K562 (cell line): ENCODE measurements at regions not wholly inside any gene's neighbourhood (a gene's known extent, or its start where the extent isn't known, plus 50 kb on each side); places are given as distances from the start of the nearest gene placed in this dataset.

Experiments used
- ATAC-seq: fragments of 200-7000 bp; cut with Tn5 transposase; 3 replicates; pipeline ENCODE4 v1.9.1; 2020; ENCODE audit warnings: moderate library complexity
- BruUV-seq: library from RNA; stranded (reverse); fragments of 400-500 nt; replicated peaks from 2 replicates; lab custom pipeline; 2021; lab: Mats Ljungman, UMichigan
- CTCF ChIA-PET: fragments of 300-600 bp; formaldehyde crosslinking; extraction: SDS; loops from one replicate; lab custom pipeline; 2021; ENCODE audit warnings: low intra/inter-chr PET ratio; lab: Yijun Ruan, JAX
- POLR2A ChIA-PET: fragments of 300-600, 350-650 bp; sonication (Branson Sonifier 250); formaldehyde crosslinking; extraction: SDS; loops from one replicate; lab custom pipeline; 2021; ENCODE audit warnings: antibody characterized with exemption, inconsistent platforms; lab: Yijun Ruan, JAX
- DNase-seq, 4 experiments: peaks; one replicate each; pipeline versions ENCODE4 v3.0.0 to v3.0.0-alpha.2; 2011 to 2018; ENCODE audit warnings: low spot score in 3 of 4, mixed read lengths in 3 of 4; ENCODE audit errors: extremely low read depth in 1 of 4
- FAIRE-seq: peaks from 2 replicates; lab custom pipeline; 2011; peaks lifted over from hg19 to GRCh38; lab: Jason Lieb, UNC
- H2AFZ ChIP-seq: 2 replicates; pipeline ENCODE4 v1.6.0; 2011; ENCODE audit warnings: low read depth, low read length, control low read depth, inconsistent platforms
- H3K27ac ChIP-seq: fragments of 200-600 bp; 3 replicates; pipeline ENCODE4 v1.8.0; 2011; ENCODE audit warnings: low read depth, mild to moderate bottlenecking, control low read depth, inconsistent platforms, low read length, moderate library complexity, mixed read lengths; ENCODE audit errors: extremely low read depth
- H3K27me3 ChIP-seq, 2 experiments: fragments of 300-600 bp in 1 of 2; 2 replicates in 1 of 2; 3 replicates in 1 of 2; pipeline versions ENCODE4 v1.6.0 to v1.8.0; 2011; ENCODE audit warnings: inconsistent platforms in 2 of 2, low read length in 2 of 2, mild to moderate bottlenecking in 1 of 2, mixed read lengths in 1 of 2, moderate library complexity in 1 of 2; ENCODE audit not compliant: control insufficient read depth in 2 of 2, insufficient read depth in 2 of 2
- H3K36me3 ChIP-seq: fragments of 300-600 bp; 3 replicates; pipeline ENCODE4 v1.8.0; 2011; ENCODE audit warnings: mild to moderate bottlenecking, low read length, inconsistent platforms; ENCODE audit not compliant: control insufficient read depth, insufficient read depth
- H3K4me1 ChIP-seq, 2 experiments: fragments of 200-600 bp in 1 of 2; replicated peaks in 1 of 2; 2 replicates in 1 of 2; 3 replicates in 1 of 2; pipeline versions ENCODE4 v1.5.1 to v1.8.0; 2011; ENCODE audit warnings: inconsistent platforms in 2 of 2, low read length in 2 of 2, mild to moderate bottlenecking in 1 of 2, mixed read lengths in 1 of 2, moderate library complexity in 1 of 2; ENCODE audit not compliant: control insufficient read depth in 2 of 2, insufficient read depth in 2 of 2
- H3K4me2 ChIP-seq: 2 replicates; pipeline ENCODE4 v1.6.1; 2011; ENCODE audit warnings: low read length, control low read depth, inconsistent platforms, mixed read lengths; ENCODE audit not compliant: insufficient read depth
- H3K4me3 ChIP-seq: fragments of 200-600 bp; sonication (generic), shearing (Covaris generic); 2 replicates; pipeline ENCODE4 v1.5.1; 2016; ENCODE audit warnings: control low read depth, inconsistent platforms
- H3K79me2 ChIP-seq: fragments of 200-600 bp; 3 replicates; pipeline ENCODE4 v1.8.0; 2011; ENCODE audit warnings: low read length, inconsistent platforms; ENCODE audit not compliant: control insufficient read depth, insufficient read depth
- H3K9ac ChIP-seq, 2 experiments: 2 replicates each; pipeline versions ENCODE4 v1.6.0 to v1.6.1; 2011; ENCODE audit warnings: low read depth in 2 of 2, low read length in 2 of 2, control low read depth in 1 of 2, inconsistent platforms in 1 of 2, mild to moderate bottlenecking in 1 of 2, mixed read lengths in 1 of 2; ENCODE audit not compliant: insufficient read depth in 1 of 2
- H3K9me1 ChIP-seq: one replicate; pipeline ENCODE4 v1.6.0; 2011; ENCODE audit warnings: inconsistent platforms, mild to moderate bottlenecking, low read length, moderate library complexity; ENCODE audit not compliant: control insufficient read depth, insufficient read depth
- H3K9me3 ChIP-seq: replicated peaks from 2 replicates; pipeline ENCODE4 v1.5.1; 2011; ENCODE audit warnings: low read depth, low read length, inconsistent platforms; ENCODE audit not compliant: control insufficient read depth, insufficient read depth
- H4K20me1 ChIP-seq: replicated peaks from 2 replicates; pipeline ENCODE4 v1.6.1; 2011; ENCODE audit warnings: low read length, inconsistent platforms, mixed read lengths; ENCODE audit not compliant: control insufficient read depth, insufficient read depth
- BACH1 ChIP-seq: fragments of 200-800 bp; sonication (Bioruptor generic); IDR thresholded peaks from 2 replicates; pipeline ENCODE4 v1.6.1; 2016; ENCODE audit warnings: missing genetic modification characterization, missing compliant biosample characterization
- DEAF1 ChIP-seq: fragments of 450-650 bp; formaldehyde crosslinking; IDR thresholded peaks from 2 replicates; pipeline ENCODE4 v1.4.0; 2020; ENCODE audit warnings: mild to moderate bottlenecking, moderate library complexity
- GTF2A2 ChIP-seq: IDR thresholded peaks from 2 replicates; pipeline ENCODE4 v1.6.1; 2016; ENCODE audit warnings: mild to moderate bottlenecking, missing genetic modification characterization, missing compliant biosample characterization
- HCFC1 ChIP-seq: IDR thresholded peaks from 2 replicates; pipeline ENCODE4 v1.6.1; 2012; ENCODE audit warnings: low read depth, low read length, improper control_type of control experiment
- MXD1 ChIP-seq: fragments of 250-450 bp; sonication (Bioruptor Pico); IDR thresholded peaks from 2 replicates; pipeline ENCODE4 v1.8.0; 2021; ENCODE audit warnings: borderline replicate concordance, mild to moderate bottlenecking, moderate library complexity; ENCODE audit not compliant: poor library complexity, severe bottlenecking
- NFXL1 ChIP-seq: fragments of 450-650 bp; formaldehyde crosslinking; IDR thresholded peaks from 2 replicates; pipeline ENCODE4 v1.4.0; 2021; ENCODE audit warnings: mild to moderate bottlenecking
- PCBP1 ChIP-seq: fragments of 200-400 bp; formaldehyde crosslinking; IDR thresholded peaks from 2 replicates; pipeline ENCODE4 v1.6.1; 2018; ENCODE audit warnings: mild to moderate bottlenecking, low read depth, low read length; ENCODE audit not compliant: poor library complexity, severe bottlenecking
- PTBP1 ChIP-seq: fragments of 200-400 bp; formaldehyde crosslinking; IDR thresholded peaks from 2 replicates; pipeline ENCODE4 v1.6.1; 2017; ENCODE audit warnings: low read depth, low read length
- PYGO2 ChIP-seq: fragments of 450-650 bp; IDR thresholded peaks from 2 replicates; pipeline ENCODE4 v1.6.1; 2016; ENCODE audit warnings: mild to moderate bottlenecking, missing genetic modification characterization, moderate library complexity, missing compliant biosample characterization
- SIX5 ChIP-seq, 2 experiments: IDR thresholded peaks; 2 replicates each; pipeline ENCODE4 v1.6.1; 2011; ENCODE audit warnings: low read length in 2 of 2, borderline replicate concordance in 1 of 2, low read depth in 1 of 2, mild to moderate bottlenecking in 1 of 2, moderate library complexity in 1 of 2; ENCODE audit not compliant: insufficient read depth in 1 of 2
- USF2 ChIP-seq: sonication (generic); formaldehyde crosslinking; IDR thresholded peaks from 2 replicates; pipeline ENCODE4 v1.5.0; 2020; ENCODE audit warnings: missing genetic modification reagents
- YBX1 ChIP-seq: fragments of 450-650 bp; IDR thresholded peaks from 2 replicates; pipeline ENCODE4 v1.7.1; 2016; ENCODE audit warnings: mild to moderate bottlenecking
- ZBTB8A ChIP-seq: fragments of 450-650 bp; IDR thresholded peaks from 2 replicates; pipeline ENCODE4 v1.6.1; 2018; ENCODE audit warnings: mild to moderate bottlenecking, moderate library complexity; ENCODE audit not compliant: partially characterized antibody
- WGBS: fragments of 100-300 bp; shearing (Covaris generic); methylation state at CpG from one replicate; pipeline ENCODE4 v1.1.6; 2016; ENCODE audit warnings: low coverage, mixed read lengths; ENCODE audit not compliant: insufficient coverage; ENCODE audit errors: missing lambda C conversion rate; 5-methylcytosine and 5-hydroxymethylcytosine counted together
- in situ Hi-C: fragments of 300-500 bp; cut with MboI; formaldehyde crosslinking; loops from 4 replicates; pipeline ENCODE4 v1.15.0; 2018; ENCODE audit warnings: inconsistent platforms, mixed read lengths
- intact Hi-C: fragments of 100-400 bp; cut with micrococcal nuclease; formaldehyde crosslinking; loops from 2 replicates; pipeline ENCODE4 v1.14.2; 2022

- in situ Hi-C loops (no loop called here), intact Hi-C loops (no loop called here)
- H4K20me1 ChIP-seq, result no peaks in the 10 kb centered on the region
- WGBS, result 11% methylated on average over 9 of the region's 9 CpGs
- ATAC-seq (no peak), FAIRE-seq (no peak), DNase-seq (no peak)
- H3K9me3 ChIP-seq, result no peaks in the 10 kb centered on the region
- H3K4me2 ChIP-seq, result no peak overlapping the region
- H3K9me1 ChIP-seq, result no peaks in the 10 kb centered on the region
- no peak overlapping the region for H3K27ac ChIP-seq
- no peak overlapping the region for H2AFZ ChIP-seq
- BruUV-seq, result no TSS peak
- TF ChIP-seq PTBP1 (no peak), DEAF1 (CRISPR knock-in tag) (no peak), YBX1 (no peak), MXD1 (no peak), GTF2A2 (tag) (no peak), ZBTB8A (no peak), BACH1 (tag) (no peak), SIX5 (IDR thresholded peaks at IDR 0.05; ENCODE audit: borderline replicate concordance in 1 of 2, insufficient read depth in 1 of 2, low read depth in 1 of 2, low read length in 2 of 2) (no peak), USF2 (no peak), NFXL1 (CRISPR knock-in tag) (no peak), PCBP1 (no peak), HCFC1 (no peak), PYGO2 (tag) (no peak)
- H3K36me3 ChIP-seq, result no peaks in the 10 kb centered on the region
- CTCF ChIA-PET, result no interaction called here
- no peaks in the 10 kb centered on the region for H3K79me2 ChIP-seq
- no peak overlapping the region for H3K4me3 ChIP-seq
- H3K9ac ChIP-seq, result no peak overlapping the region
- no peaks in the 10 kb centered on the region for H3K4me1 ChIP-seq
- H3K27me3 ChIP-seq, result peaks cover 0 to 12% of the 10 kb centered on the region in 2 experiments; a peak in 2 of 5 replicates
- POLR2A ChIA-PET, result interaction anchor here (0.7 kb wide), 1 partner anchor 200 kb away, joined by 3 read pairs; no protein-coding TSS in a partner anchor
Measured at GRCh38 chr20:17888044-17888443, 80.5 kb downstream of the SNX5 start.
